ENCODE measurements at regions not wholly inside any gene's neighbourhood (a gene's known extent, or its start where the extent isn't known, plus 50 kb on each side); places are given as distances from the start of the nearest gene placed in this dataset.

DNA sequence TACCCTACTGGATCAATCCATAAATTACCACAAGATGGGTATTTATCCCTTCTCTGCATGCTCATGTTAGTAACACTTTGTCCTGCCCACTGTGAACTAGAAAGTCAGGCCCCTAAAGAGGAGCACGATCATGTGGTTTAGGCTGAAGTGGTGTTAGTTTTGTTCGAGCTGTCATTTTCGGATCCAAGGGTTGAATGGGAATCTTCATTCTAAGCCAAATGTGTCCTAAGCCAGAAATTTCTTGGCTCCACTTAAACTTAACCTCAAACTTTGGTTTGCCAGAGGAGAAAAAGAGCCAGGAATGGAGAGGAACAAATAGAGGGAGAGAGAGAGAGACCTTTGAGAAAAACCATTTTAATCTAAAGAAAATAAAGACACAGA, 837.7 kb upstream of the ZNF608 start:
- DNase-seq (ENCODE audit: low spot score): no peak

GRCh38 chr5:125587631-125588030, 835.6 kb upstream of the GRAMD2B start:
- DNase-seq (ENCODE audit: low spot score): no peak

DNA sequence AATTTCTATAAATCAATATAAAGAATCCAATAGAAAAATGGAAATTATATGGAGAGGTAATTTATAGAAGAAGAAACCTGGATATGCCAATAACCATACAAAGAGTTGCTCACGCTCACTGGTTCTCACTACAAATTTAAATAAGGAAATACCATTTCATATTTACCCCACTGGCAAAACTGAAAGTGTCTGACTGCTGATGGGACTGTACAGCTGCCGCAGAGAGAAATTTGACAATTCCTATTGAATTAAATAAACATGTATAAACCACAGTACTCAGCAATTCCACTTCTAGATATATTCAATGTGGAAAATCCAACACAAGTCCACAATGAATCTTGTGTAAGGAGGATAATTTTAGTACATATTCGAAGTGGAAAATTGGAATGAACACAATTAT, 830.4 kb upstream of the GRAMD2B start:
- DNase-seq (ENCODE audit: low spot score): no peak

DNA sequence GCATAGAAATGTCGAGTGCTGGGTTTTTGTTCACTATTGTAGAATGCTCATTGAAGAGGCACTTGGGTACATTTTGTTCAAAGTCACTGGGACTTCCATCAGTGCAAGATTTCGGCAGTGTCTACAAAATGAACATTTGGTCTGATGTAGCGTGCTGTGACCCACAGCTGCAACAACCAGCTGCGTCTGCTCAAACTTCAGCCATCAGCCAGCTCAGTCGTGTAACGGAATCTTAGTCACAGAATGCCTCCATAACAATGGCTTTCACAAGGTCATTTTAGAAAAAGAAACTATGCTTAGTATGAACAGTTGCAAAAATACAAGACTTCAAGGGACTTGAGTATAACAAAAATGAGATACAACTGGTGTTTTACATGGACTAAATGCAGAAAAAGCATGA, 828.1 kb upstream of the GRAMD2B start:
- DNase-seq (ENCODE audit: low spot score): no peak

DNA sequence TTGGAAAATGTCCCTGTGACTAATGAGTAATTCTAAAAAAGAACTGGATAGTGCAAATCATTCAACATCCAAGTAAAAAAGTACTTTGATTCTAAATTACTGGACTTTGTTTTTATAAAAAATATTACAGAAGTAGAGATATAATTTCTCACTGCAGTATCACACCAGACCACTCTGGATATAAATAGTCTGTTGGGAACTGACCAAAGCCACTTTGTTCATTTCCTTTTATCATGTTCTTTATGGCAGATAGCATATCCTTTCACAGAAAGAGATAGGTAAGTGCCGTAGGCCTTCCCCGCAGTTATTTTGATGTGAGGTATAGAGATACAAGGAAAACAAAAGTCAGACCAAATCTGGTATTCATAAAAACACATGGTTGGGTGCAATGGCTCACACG, 827.4 kb upstream of the GRAMD2B start:
- no peak for DNase-seq (ENCODE audit: low spot score)

GRCh38 chr5:125597338-125597737, 825.9 kb upstream of the GRAMD2B start:
- no peak for DNase-seq (ENCODE audit: low spot score)

GRCh38 chr5:125600559-125600958, 822.6 kb upstream of the GRAMD2B start:
- no peak for DNase-seq (ENCODE audit: low spot score)

GRCh38 chr5:125602184-125602583, 821.0 kb upstream of the GRAMD2B start:
- no peak for DNase-seq (ENCODE audit: low spot score)

DNA sequence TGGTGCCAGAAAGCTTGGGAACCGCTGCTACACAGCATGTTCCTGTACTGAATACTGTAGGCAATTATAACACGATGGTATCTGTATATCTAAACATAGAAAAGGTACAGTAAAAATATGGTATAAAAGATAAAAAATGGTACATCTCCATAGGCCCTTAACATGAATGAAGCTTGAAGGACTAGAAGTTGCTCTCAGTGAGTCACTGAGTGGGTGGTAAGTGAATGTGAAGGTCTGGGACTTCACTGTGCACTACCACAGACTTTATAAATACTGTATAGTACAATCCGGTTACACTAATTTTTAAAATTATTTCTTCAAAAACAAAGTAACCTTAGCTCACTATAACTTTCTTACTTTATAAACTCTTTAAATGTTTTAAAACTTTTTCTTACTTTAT, 819.9 kb upstream of the GRAMD2B start:
- DNase-seq (ENCODE audit: low spot score): no peak

DNA sequence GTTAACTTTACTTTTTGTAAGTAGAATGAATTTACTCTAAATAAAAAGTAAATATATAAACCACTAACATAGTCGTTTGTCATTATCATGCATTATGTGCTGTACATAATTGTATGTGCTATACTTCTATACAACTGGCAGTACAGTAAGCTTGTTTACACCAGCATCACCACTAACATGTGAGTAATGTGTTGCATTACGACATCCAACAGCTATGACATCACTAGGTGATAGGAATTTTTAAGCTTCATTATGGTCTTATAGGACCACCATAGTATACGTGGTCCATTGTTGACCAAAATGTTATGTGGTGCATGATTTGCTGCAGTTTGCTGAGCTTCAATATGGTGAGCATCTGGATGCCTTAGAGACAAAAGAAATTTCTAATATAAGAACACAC, 819.1 kb upstream of the GRAMD2B start:
- DNase-seq (ENCODE audit: low spot score): no peak

- DNase-seq (ENCODE audit: low spot score): no peak
These were observed 816.2 kb upstream of the GRAMD2B start for GRCh38 chr5:125607018-125607417.

DNA sequence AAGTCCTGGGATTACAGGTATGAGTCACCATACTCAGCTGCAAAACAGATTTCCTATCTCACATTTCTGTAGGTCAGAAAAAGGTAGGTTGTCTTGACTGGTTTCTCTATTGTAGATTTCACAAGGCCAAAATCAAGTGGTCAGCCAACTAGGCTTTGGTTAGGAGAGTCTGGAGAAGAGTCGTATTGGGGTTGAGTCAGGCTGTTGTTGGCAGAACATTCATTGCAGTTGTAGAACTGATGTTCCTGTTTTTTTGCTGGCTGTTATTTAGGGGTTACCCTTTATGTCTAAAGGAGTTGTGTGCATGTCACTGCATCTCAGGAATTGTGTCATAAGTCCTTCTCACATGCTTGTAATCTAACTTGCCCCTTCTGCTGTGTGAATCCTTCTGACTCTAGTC, 814.2 kb upstream of the GRAMD2B start:
- DNase-seq (ENCODE audit: low spot score): no peak

GRCh38 chr5:125610892-125611291, 812.3 kb upstream of the GRAMD2B start:
- no peak for DNase-seq (ENCODE audit: low spot score)

DNA sequence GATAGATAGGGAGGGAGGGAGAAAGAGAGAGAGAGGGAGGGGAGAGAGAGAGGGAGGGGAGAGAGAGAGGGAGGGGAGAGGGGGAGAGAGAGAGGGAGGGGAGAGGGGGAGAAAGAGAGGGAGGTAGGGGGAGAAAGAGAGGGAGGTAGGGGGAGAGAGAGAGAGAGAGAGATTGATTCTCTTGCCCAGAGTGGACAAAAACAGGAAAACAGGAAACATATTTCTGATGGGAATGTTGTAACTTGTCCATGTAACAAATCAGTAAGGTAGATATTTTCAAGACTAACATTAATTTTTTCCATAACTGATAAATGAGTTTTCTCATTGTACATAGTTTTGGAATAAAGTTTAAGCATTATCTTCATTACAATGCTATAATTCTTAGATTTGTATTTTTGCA, 811.7 kb upstream of the GRAMD2B start:
- no peak for DNase-seq (ENCODE audit: low spot score)

DNA sequence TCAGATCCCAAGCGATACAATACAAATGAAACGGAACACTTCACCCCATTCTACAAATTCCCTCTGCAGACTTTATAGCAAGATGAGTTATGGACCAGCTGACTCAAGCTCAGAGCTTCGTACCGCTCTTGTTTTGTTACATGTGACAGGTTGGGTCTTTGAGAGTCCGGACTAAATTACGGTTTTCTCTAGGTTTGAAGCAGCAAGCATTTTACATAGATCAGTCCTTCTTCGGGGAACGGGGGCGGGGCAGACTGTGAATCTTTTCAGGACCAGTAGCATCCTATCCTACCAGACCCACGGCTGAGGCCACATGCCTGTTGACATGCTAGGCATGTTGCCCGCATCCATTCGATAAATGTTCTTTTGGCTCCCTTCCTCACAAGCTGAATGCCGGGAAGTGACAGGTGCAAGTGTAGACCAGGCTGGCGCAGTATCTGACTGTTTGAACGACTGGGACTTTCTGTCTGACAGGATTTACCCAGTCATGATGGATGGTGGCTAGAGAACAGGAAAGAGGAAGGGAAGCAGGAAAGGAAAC, 811.0 kb upstream of the GRAMD2B start:
- peak; percentile 49 for DNase-seq (ENCODE audit: low spot score)

GRCh38 chr5:125612776-125613175, 810.4 kb upstream of the GRAMD2B start:
- no peak for DNase-seq (ENCODE audit: low spot score)

DNA sequence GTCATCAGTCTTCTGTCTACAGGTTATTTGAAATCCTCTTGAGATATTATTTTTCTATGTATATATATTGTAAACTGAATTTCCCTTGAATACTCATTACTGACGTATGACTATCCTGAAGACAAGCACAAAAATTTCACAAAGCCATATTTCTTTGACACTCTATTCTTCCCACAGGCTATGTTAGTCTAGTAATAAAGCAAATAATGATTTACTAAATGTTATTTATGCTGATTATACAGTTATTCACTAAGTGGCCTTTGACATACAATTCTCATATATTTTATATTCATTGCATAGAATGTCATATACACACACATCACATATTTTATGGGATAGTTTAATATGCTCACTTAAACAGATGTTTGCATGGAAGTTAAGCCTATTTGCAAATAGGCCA, 793.0 kb upstream of the GRAMD2B start:
- no peak for DNase-seq (ENCODE audit: low spot score)

GRCh38 chr5:125633523-125633922, 789.7 kb upstream of the GRAMD2B start:
- no peak for DNase-seq (ENCODE audit: low spot score)

GRCh38 chr5:125634216-125634835, 788.9 kb upstream of the GRAMD2B start:
- peak; percentile 97 for DNase-seq (ENCODE audit: low spot score)

DNA sequence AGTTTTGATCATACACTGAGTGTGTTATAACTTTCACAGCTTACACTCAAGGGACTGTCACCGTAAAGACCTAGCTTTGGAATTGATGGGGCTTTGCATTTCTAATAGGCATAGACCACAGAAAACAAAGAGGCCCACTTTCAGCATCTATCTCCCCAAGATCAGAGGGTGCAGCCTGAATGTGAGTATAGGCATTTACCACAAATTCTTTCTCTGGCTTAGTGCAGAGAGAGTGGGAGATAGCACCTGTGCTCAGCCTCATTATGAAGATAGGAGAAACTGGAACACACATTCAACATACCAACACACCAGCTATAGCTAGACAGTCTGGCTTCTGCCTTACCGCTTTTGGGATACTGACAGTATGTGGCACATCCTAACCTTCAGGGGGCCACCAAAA, 783.4 kb upstream of the GRAMD2B start:
- DNase-seq (ENCODE audit: low spot score): no peak

GRCh38 chr5:125652761-125653160, 770.4 kb upstream of the GRAMD2B start:
- no peak for DNase-seq (ENCODE audit: low spot score)

DNA sequence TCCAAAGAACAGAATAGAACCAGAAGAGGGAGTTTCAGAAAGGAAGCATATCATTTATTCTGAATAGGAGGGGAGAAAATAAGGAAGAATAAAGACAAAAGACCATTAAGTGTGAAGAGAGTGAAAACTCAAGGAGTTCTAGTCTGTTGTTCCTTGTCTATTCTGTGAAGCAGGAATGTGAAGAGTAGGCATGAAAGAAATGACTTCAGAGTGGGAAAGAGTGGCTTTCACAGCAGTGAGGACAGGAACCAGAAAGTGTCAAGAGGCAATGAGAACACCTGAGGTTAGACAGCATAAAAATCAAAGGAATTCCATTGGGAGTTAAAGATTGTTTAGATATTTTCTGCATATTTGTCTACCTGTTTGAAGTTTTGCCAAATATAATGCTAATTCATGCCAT, 768.8 kb upstream of the GRAMD2B start:
- DNase-seq (ENCODE audit: low spot score): no peak

GRCh38 chr5:125655156-125655555, 768.1 kb upstream of the GRAMD2B start:
- no peak for DNase-seq (ENCODE audit: low spot score)

DNA sequence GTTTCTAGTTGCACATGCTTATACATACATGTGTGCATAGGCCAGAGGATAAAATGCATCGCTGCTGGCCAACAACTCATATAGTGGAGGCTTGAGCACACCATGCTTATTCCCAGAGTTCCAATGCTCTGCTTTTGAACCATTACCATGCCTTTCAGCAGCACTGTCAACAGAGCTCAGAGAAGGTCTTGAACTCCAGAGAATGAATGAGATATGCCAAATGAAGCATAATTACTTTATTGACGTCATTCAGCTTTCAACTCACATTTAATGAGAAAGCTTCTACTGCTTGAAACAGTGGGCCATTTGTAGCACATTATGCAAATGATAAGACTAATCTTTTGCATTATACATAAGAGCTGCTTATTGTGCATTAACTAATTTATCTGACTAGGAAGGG, 765.3 kb upstream of the GRAMD2B start:
- no peak for DNase-seq (ENCODE audit: low spot score)
